Limb (tissue), 2 donors: ENCODE measurements at regions not wholly inside any gene's neighbourhood (a gene's known extent, or its start where the extent isn't known, plus 50 kb on each side); places are given as distances from the start of the nearest gene placed in this dataset.
A peak's percentile ranks its signal among the peaks of the same experiment; 100 is the strongest.
"Not testable (repeated sequence)": the region's sequence is repeated elsewhere in the genome, so short reads cannot be mapped to it uniquely, and the experiment has no call there.

Experiments used
- DNase-seq, 2 donors: peaks; one replicate each; pipeline ENCODE4 v3.0.0-alpha.2; 2016; ENCODE audit errors: extremely low spot score in 2 of 2

GRCh38 chr21:30104241-30104640 is 62.4 kb downstream of the CLDN17 start:
- no peak for DNase-seq

DNA sequence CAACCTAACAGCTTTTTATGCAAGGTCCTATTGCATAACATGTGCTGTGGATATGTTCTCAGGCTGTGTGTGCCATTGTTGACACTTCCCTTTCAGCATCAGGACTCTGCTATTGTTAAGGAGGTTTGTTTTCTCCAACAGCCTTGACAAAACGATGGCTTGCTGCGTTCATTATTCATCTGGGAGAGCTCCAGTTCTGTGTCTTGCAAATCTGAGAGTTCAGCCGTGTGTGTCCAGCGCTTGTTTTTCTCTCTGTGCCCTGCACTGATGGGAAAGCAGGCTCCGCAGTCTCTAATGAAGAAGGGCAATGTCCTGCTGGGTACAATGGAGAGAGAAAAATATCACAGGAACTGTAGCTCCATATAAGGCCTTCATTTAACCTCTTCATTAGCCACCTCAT is 63.7 kb downstream of the CLDN17 start:
- no peak for DNase-seq

DNA sequence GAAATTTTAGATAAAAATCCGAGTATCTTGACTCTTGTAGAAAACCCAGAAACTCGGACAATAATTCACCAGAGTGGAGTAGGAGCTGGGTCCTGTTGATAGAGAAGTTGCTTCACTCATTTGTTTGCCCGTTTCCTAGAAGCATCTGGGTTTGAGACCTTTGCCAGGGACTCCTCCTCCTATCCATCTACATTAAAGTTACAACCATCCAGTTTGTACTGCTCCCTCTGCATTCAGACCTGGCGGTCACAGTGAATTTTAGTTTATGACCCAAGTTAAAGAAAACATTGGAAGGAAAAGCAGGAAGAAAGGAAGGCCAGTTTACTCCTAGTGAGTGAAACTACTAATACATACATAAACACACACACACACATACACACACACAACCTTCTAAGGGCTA is 64.6 kb downstream of the CLDN17 start:
- DNase-seq = no peak

- no peak for DNase-seq
Measured at GRCh38 chr21:30097791-30098190, 68.8 kb downstream of the CLDN17 start.

DNA sequence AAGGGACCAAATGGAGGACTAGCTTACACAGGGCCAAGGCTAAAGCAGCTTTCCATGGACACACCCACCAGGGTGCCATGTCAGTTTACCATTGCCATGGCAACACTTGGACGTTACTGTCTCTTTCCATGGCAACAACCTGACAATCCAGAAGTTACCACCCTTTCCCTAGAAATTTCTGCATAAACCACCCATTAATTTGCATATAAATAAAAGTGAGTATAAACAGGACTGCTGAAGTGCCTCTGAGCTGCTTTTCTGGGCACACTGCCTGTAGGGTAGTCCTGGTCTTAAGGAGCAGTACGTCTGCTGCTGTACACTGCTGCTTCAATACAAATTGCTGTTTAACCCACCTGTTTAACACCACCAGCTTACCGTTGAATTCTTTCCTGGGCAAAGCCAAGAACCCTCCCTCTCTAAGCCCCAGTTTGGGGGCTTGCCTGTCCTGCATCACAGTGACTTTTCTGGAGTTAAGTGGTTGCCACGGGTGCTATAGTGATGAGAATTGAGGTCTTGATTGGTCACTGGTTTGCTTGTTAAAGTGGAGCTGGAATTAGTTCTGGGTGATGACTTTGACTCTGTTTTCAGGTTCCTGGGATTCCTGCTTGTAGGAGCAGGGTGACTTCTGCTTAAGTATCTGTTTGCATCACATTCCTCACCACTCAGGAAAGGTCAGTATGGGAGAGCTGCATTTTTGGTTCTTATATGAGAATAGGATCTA is 83.2 kb downstream of the CLDN17 start:
- DNase-seq = peak in 1 of 2 donors; percentile 37

GRCh38 chr21:30081506-30081905 is 85.1 kb downstream of the CLDN17 start:
- peak in 1 of 2 donors; percentile 30 for DNase-seq

GRCh38 chr21:30072496-30072895 is 94.1 kb downstream of the CLDN17 start:
- DNase-seq = no peak

GRCh38 chr21:30058928-30059327 is 107.7 kb downstream of the CLDN17 start:
- DNase-seq = no peak

DNA sequence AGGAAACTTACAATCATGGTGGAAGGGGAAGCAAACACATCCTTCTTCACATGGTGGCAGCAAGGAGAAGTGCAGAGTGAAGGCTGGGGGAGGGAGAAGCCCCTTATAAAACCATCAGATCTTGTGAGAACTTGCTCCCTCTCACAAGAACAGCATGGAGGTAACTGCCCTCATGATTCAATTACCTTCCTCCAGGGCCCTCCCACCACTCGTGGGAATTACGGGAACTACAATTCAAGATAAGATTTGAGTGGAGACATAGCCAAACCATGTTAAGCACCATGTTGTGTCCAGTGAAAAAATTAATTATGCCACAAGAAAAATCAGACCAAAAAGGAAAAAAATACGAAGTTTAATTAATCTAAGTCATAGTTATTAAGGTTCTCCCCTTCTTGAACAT is 109.5 kb downstream of the CLDN17 start:
- no peak for DNase-seq

GRCh38 chr21:30048570-30048969 is 108.8 kb upstream of the GRIK1 start:
- no peak for DNase-seq

DNA sequence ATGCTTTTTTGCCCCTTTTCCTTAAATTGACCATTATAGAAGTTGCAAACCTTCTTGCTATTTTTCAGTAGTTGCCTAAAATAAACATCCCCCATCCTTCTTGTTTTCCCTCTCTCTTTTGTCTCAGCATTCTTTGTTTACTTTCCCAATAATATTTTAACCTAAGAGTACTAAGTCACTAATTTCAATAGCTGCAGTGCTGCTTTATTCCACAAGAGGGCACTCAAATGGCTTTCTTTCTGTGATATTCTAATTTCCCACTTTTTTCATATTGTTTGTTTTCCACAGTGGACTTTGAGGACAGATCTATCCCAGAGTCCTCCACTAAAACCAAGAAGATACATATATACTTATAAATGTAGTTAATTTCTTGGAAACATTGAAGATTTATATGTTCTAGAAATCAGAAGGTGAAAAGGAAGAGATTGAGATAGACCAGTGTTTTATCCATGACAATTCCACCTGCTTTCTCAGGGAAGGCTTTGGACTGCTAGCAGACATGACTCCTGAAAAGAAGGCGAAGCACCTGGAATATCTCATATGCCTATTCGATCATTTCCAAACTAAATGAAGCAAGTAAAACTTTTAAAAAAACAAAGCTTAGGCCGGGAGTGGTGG is 104.8 kb upstream of the GRIK1 start:
- peak in 1 of 2 donors; percentile 34 for DNase-seq

GRCh38 chr21:30042443-30042842 is 102.6 kb upstream of the GRIK1 start:
- DNase-seq = no peak

- no peak for DNase-seq
Measured at GRCh38 chr21:30033441-30033840, 93.6 kb upstream of the GRIK1 start.

- DNase-seq = no peak
Measured at GRCh38 chr21:30030416-30030815, 90.6 kb upstream of the GRIK1 start.

DNA sequence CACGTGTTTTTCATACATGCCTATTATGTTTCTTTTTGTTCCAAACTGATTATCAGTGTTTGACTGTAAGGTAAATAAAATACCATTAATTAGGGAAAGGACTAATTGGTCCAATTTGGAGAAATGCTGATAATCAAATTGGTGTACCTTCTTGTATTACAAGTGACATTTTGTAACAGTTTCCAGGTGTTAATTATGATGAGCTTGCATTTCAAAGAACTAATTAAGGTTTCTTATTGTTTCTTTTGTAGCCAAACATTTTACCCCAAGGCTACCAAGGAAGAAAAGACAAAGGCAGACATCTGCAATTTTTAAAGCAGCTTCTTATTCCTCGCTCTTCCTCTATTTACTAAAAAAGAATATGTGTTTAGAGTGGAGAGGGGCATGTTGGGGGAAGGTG is 88.7 kb upstream of the GRIK1 start:
- DNase-seq = no peak

DNA sequence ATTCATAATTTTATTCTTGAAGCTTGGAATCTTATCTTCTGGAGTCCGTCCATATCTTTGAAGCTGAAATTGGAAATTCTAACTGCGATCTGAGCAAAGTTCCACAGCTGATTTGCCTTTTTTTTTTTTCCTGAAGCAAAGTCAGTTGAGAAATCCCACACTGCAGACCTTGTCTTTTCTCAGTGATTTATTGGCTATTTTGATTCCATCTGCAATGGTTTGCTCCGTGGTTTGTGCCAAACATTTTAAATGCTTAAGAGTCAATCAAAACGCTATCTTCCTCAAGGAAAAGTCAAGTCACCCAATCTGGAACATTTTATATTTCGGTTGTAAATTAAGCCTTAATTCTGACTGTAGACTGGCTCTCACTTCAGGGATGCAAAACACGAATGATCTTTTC is 88.2 kb upstream of the GRIK1 start:
- DNase-seq = no peak

DNA sequence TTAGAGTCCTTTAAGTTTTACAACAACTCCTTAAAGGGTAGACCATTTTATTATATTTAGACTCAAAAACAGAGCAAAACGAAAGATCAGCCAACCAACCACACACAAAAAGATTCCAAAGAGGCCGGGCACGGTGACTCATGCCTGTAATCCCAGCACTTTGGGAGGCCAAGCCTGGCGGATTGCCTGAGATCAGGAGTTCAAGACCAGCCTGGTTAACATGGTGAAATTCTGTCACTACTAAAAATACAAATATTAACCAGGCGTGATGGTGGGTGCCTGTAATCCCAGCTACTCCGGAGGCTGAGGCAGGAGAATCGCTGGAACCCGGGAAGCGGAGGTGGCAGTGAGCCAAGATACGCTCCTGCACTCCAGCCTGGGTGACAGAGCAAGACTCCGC is 83.3 kb upstream of the GRIK1 start:
- not testable (repeated sequence) for DNase-seq

GRCh38 chr21:30014886-30015285 is 75.1 kb upstream of the GRIK1 start:
- DNase-seq = no peak

GRCh38 chr21:29991624-29992023 is 51.8 kb upstream of the GRIK1 start:
- no peak for DNase-seq

DNA sequence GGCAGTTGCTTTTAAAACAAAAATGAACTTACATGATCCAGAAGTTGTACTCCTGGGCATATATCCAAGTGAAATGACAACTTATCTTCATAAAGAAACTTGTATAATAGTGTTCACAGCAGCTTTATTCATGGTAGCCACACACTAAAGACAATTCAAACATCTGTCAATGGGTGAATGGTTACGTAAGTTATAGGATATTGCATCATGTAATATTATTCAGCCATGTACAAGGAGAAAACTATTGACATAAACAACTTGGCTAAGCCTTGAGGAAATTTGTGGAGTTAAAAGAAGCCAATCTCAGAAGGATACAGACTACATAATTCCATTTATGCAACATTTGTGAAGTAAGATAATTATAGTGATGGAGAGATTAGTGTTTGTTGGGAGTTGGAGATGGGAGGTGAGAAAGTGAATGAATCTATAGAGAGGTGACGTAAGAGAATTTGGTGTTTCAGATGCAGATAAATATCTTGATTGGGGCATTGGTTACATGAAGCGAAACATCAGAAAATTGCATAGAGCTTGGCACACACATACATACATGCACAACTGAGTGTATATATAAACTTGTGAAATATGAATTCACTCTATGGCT is 49.9 kb upstream of the GRIK1 start:
- no peak for DNase-seq
